K562 (cell line): ENCODE measurements at regions not wholly inside any gene's neighbourhood (a gene's known extent, or its start where the extent isn't known, plus 50 kb on each side); places are given as distances from the start of the nearest gene placed in this dataset.

Experiments
- ATAC-seq: fragments of 200-7000 bp; cut with Tn5 transposase; 3 replicates; pipeline ENCODE4 v1.9.1; 2020; ENCODE audit warnings: moderate library complexity
- BruUV-seq: library from RNA; stranded (reverse); fragments of 400-500 nt; replicated peaks from 2 replicates; lab custom pipeline; 2021; lab: Mats Ljungman, UMichigan
- CTCF ChIA-PET: fragments of 300-600 bp; formaldehyde crosslinking; extraction: SDS; loops from one replicate; lab custom pipeline; 2021; ENCODE audit warnings: low intra/inter-chr PET ratio; lab: Yijun Ruan, JAX
- POLR2A ChIA-PET: fragments of 300-600, 350-650 bp; sonication (Branson Sonifier 250); formaldehyde crosslinking; extraction: SDS; loops from one replicate; lab custom pipeline; 2021; ENCODE audit warnings: antibody characterized with exemption, inconsistent platforms; lab: Yijun Ruan, JAX
- DNase-seq, 4 experiments: peaks; one replicate each; pipeline versions ENCODE4 v3.0.0 to v3.0.0-alpha.2; 2011 to 2018; ENCODE audit warnings: low spot score in 3 of 4, mixed read lengths in 3 of 4; ENCODE audit errors: extremely low read depth in 1 of 4
- FAIRE-seq: peaks from 2 replicates; lab custom pipeline; 2011; peaks lifted over from hg19 to GRCh38; lab: Jason Lieb, UNC
- H2AFZ ChIP-seq: 2 replicates; pipeline ENCODE4 v1.6.0; 2011; ENCODE audit warnings: low read depth, low read length, control low read depth, inconsistent platforms
- H3K27ac ChIP-seq: fragments of 200-600 bp; 3 replicates; pipeline ENCODE4 v1.8.0; 2011; ENCODE audit warnings: low read depth, mild to moderate bottlenecking, control low read depth, inconsistent platforms, low read length, moderate library complexity, mixed read lengths; ENCODE audit errors: extremely low read depth
- H3K27me3 ChIP-seq, 2 experiments: fragments of 300-600 bp in 1 of 2; 2 replicates in 1 of 2; 3 replicates in 1 of 2; pipeline versions ENCODE4 v1.6.0 to v1.8.0; 2011; ENCODE audit warnings: inconsistent platforms in 2 of 2, low read length in 2 of 2, mild to moderate bottlenecking in 1 of 2, mixed read lengths in 1 of 2, moderate library complexity in 1 of 2; ENCODE audit not compliant: control insufficient read depth in 2 of 2, insufficient read depth in 2 of 2
- H3K36me3 ChIP-seq: fragments of 300-600 bp; 3 replicates; pipeline ENCODE4 v1.8.0; 2011; ENCODE audit warnings: mild to moderate bottlenecking, low read length, inconsistent platforms; ENCODE audit not compliant: control insufficient read depth, insufficient read depth
- H3K4me1 ChIP-seq, 2 experiments: fragments of 200-600 bp in 1 of 2; replicated peaks in 1 of 2; 2 replicates in 1 of 2; 3 replicates in 1 of 2; pipeline versions ENCODE4 v1.5.1 to v1.8.0; 2011; ENCODE audit warnings: inconsistent platforms in 2 of 2, low read length in 2 of 2, mild to moderate bottlenecking in 1 of 2, mixed read lengths in 1 of 2, moderate library complexity in 1 of 2; ENCODE audit not compliant: control insufficient read depth in 2 of 2, insufficient read depth in 2 of 2
- H3K4me2 ChIP-seq: 2 replicates; pipeline ENCODE4 v1.6.1; 2011; ENCODE audit warnings: low read length, control low read depth, inconsistent platforms, mixed read lengths; ENCODE audit not compliant: insufficient read depth
- H3K4me3 ChIP-seq: fragments of 200-600 bp; sonication (generic), shearing (Covaris generic); 2 replicates; pipeline ENCODE4 v1.5.1; 2016; ENCODE audit warnings: control low read depth, inconsistent platforms
- H3K79me2 ChIP-seq: fragments of 200-600 bp; 3 replicates; pipeline ENCODE4 v1.8.0; 2011; ENCODE audit warnings: low read length, inconsistent platforms; ENCODE audit not compliant: control insufficient read depth, insufficient read depth
- H3K9ac ChIP-seq, 2 experiments: 2 replicates each; pipeline versions ENCODE4 v1.6.0 to v1.6.1; 2011; ENCODE audit warnings: low read depth in 2 of 2, low read length in 2 of 2, control low read depth in 1 of 2, inconsistent platforms in 1 of 2, mild to moderate bottlenecking in 1 of 2, mixed read lengths in 1 of 2; ENCODE audit not compliant: insufficient read depth in 1 of 2
- H3K9me1 ChIP-seq: one replicate; pipeline ENCODE4 v1.6.0; 2011; ENCODE audit warnings: inconsistent platforms, mild to moderate bottlenecking, low read length, moderate library complexity; ENCODE audit not compliant: control insufficient read depth, insufficient read depth
- H3K9me3 ChIP-seq: replicated peaks from 2 replicates; pipeline ENCODE4 v1.5.1; 2011; ENCODE audit warnings: low read depth, low read length, inconsistent platforms; ENCODE audit not compliant: control insufficient read depth, insufficient read depth
- H4K20me1 ChIP-seq: replicated peaks from 2 replicates; pipeline ENCODE4 v1.6.1; 2011; ENCODE audit warnings: low read length, inconsistent platforms, mixed read lengths; ENCODE audit not compliant: control insufficient read depth, insufficient read depth
- CTCFL ChIP-seq: IDR thresholded peaks from 2 replicates; pipeline ENCODE4 v1.6.1; 2011; ENCODE audit warnings: borderline replicate concordance, low read depth, mild to moderate bottlenecking, moderate library complexity, low read length; ENCODE audit not compliant: insufficient read depth, poor library complexity, severe bottlenecking
- HMG20B ChIP-seq: fragments of 250-450 bp; sonication (Bioruptor Pico); IDR thresholded peaks from 2 replicates; pipeline ENCODE4 v1.5.0; 2021; ENCODE audit warnings: mild to moderate bottlenecking
- MTF1 ChIP-seq: fragments of 250-450 bp; sonication (Bioruptor Pico); IDR thresholded peaks from 2 replicates; pipeline ENCODE4 v1.9.0; 2021; ENCODE audit warnings: moderate library complexity, mild to moderate bottlenecking, inconsistent platforms, borderline replicate concordance
- RBM17 ChIP-seq: fragments of 200-400 bp; formaldehyde crosslinking; IDR thresholded peaks from 2 replicates; pipeline ENCODE4 v1.6.1; 2017; ENCODE audit warnings: low read depth, mild to moderate bottlenecking, low read length, borderline replicate concordance
- SIX5 ChIP-seq, 2 experiments: IDR thresholded peaks; 2 replicates each; pipeline ENCODE4 v1.6.1; 2011; ENCODE audit warnings: low read length in 2 of 2, borderline replicate concordance in 1 of 2, low read depth in 1 of 2, mild to moderate bottlenecking in 1 of 2, moderate library complexity in 1 of 2; ENCODE audit not compliant: insufficient read depth in 1 of 2
- SREBF1 ChIP-seq: fragments of 150-350 bp; IDR thresholded peaks from 2 replicates; pipeline ENCODE4 v1.6.1; 2014; ENCODE audit warnings: antibody characterized with exemption, low read depth, low read length, borderline replicate concordance
- SUPT5H ChIP-seq: fragments of 450-650 bp; IDR thresholded peaks from 2 replicates; pipeline ENCODE4 v1.6.1; 2016
- ZBTB17 ChIP-seq: fragments of 450-650 bp; formaldehyde crosslinking; IDR thresholded peaks from 2 replicates; pipeline ENCODE4 v1.4.0; 2020; ENCODE audit warnings: mild to moderate bottlenecking
- ZFP30 ChIP-seq: fragments of 250-450 bp; sonication (Bioruptor Pico); IDR thresholded peaks from 2 replicates; pipeline ENCODE4 v1.8.0; 2022; ENCODE audit warnings: moderate library complexity, mild to moderate bottlenecking, inconsistent platforms, borderline replicate concordance
- ZFP36 ChIP-seq: fragments of 150-350 bp; IDR thresholded peaks from 2 replicates; pipeline ENCODE4 v1.6.1; 2018; ENCODE audit warnings: low read length, low read depth; ENCODE audit not compliant: partially characterized antibody
- ZNF217 ChIP-seq: sonication (generic); formaldehyde crosslinking; IDR thresholded peaks from 2 replicates; pipeline ENCODE4 v1.8.0; 2022; ENCODE audit warnings: mild to moderate bottlenecking, missing genetic modification reagents
- ZNF507 ChIP-seq: conservative IDR thresholded peaks from 2 replicates; pipeline ENCODE4 v1.6.1; 2017; ENCODE audit warnings: missing genetic modification characterization, missing compliant biosample characterization
- WGBS: fragments of 100-300 bp; shearing (Covaris generic); methylation state at CpG from one replicate; pipeline ENCODE4 v1.1.6; 2016; ENCODE audit warnings: low coverage, mixed read lengths; ENCODE audit not compliant: insufficient coverage; ENCODE audit errors: missing lambda C conversion rate; 5-methylcytosine and 5-hydroxymethylcytosine counted together
- in situ Hi-C: fragments of 300-500 bp; cut with MboI; formaldehyde crosslinking; loops from 4 replicates; pipeline ENCODE4 v1.15.0; 2018; ENCODE audit warnings: inconsistent platforms, mixed read lengths
- intact Hi-C: fragments of 100-400 bp; cut with micrococcal nuclease; formaldehyde crosslinking; loops from 2 replicates; pipeline ENCODE4 v1.14.2; 2022
- TF ChIP-seq, protein P1 (sequence below): fragments of 250-450 bp; sonication (Bioruptor Pico); IDR thresholded peaks from 2 replicates; pipeline ENCODE4 v1.8.0; 2021; ENCODE audit warnings: borderline replicate concordance, mild to moderate bottlenecking, moderate library complexity; ENCODE audit not compliant: poor library complexity, severe bottlenecking

- ChIA-PET CTCF (no interaction called here), POLR2A (no interaction called here)
- Histone ChIP-seq H3K4me1 (no peaks in the 10 kb centered on the region), H2AFZ (no peak overlapping the region), H3K9ac (no peak overlapping the region), H3K36me3 (no peaks in the 10 kb centered on the region), H3K27me3 (no peaks in the 10 kb centered on the region), H3K9me3 (no peaks in the 10 kb centered on the region), H4K20me1 (no peaks in the 10 kb centered on the region; the same call in 1 of the 2 replicates), H3K4me3 (no peak overlapping the region), H3K4me2 (no peak overlapping the region), H3K27ac (no peak overlapping the region), H3K79me2 (no peaks in the 10 kb centered on the region), H3K9me1 (no peaks in the 10 kb centered on the region)
- WGBS: 0% methylated on average over 1 of the region's 1 CpG
- in situ Hi-C loops: no loop called here
- ATAC-seq (no peak), DNase-seq (no peak), FAIRE-seq (no peak)
- intact Hi-C loops: no loop called here
- BruUV-seq: no TSS peak
- no peak for TF ChIP-seq ZNF507 (tag)
- TF ChIP-seq ZFP36: peak; percentile 28
Measured at GRCh38 chr12:105482951-105483350, 152.5 kb downstream of the C12orf75 start.

GRCh38 chr12:105483691-105484090 is 153.2 kb downstream of the C12orf75 start:
- no peak overlapping the region for H2AFZ ChIP-seq
- no peak overlapping the region for H3K9ac ChIP-seq
- no peaks in the 10 kb centered on the region; the same call in 1 of the 2 replicates for H4K20me1 ChIP-seq
- POLR2A ChIA-PET: no interaction called here
- CTCF ChIA-PET: no interaction called here
- FAIRE-seq: no peak
- H3K36me3 ChIP-seq: no peaks in the 10 kb centered on the region
- no peak for ATAC-seq
- BruUV-seq: no TSS peak
- H3K27me3 ChIP-seq: no peaks in the 10 kb centered on the region
- no peak overlapping the region for H3K4me3 ChIP-seq
- no peaks in the 10 kb centered on the region for H3K9me3 ChIP-seq
- no peaks in the 10 kb centered on the region for H3K4me1 ChIP-seq
- in situ Hi-C loops: no loop called here
- H3K27ac ChIP-seq: no peak overlapping the region
- no peak overlapping the region for H3K4me2 ChIP-seq
- no peak for DNase-seq
- no peaks in the 10 kb centered on the region for H3K79me2 ChIP-seq
- intact Hi-C loops: no loop called here
- no peaks in the 10 kb centered on the region for H3K9me1 ChIP-seq
- TF ChIP-seq CTCFL (no peak), RBM17 (no peak), ZNF217 (no peak), SUPT5H (no peak), ZFP30 (CRISPR knock-in tag) (no peak), HMG20B (no peak), MTF1 (no peak), ZBTB17 (CRISPR knock-in tag) (no peak), SREBF1 (no peak), SIX5 (IDR thresholded peaks at IDR 0.05; ENCODE audit: borderline replicate concordance in 1 of 2, insufficient read depth in 1 of 2, low read depth in 1 of 2, low read length in 2 of 2) (no peak)
- TF ChIP-seq, protein P1, sequence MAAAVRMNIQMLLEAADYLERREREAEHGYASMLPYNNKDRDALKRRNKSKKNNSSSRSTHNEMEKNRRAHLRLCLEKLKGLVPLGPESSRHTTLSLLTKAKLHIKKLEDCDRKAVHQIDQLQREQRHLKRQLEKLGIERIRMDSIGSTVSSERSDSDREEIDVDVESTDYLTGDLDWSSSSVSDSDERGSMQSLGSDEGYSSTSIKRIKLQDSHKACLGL (CRISPR knock-in tag): no peak
